ENCODE measurements at regions not wholly inside any gene's neighbourhood (a gene's known extent, or its start where the extent isn't known, plus 50 kb on each side); places are given as distances from the start of the nearest gene placed in this dataset.

DNA sequence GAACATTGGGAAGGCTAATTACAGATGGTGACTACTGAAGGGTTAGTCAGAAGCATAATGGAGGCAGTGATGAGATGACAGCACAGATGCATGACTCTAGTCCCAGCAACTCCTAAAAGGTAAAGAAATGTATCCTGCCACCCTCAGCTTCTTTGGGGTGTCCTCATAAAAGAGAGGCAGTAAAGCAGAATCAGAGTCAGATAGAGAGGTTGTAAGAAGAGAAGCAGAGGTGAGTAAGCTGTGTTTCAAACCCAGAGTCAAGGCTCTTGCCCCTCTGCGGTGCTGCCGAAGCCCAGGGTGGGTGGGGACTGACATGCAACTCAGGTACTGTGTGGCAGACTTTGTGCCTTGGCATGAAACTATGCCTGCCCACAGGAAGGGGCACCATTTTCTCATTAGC is 59.5 kb upstream of the PGM2 start:
- TF ChIP-seq EZH2 (IDR thresholded peaks at IDR 0.05; ENCODE audit: insufficient read depth, poor library complexity, severe bottlenecking), result no peak
- no peak for TF ChIP-seq EZH2phosphoT487 (IDR thresholded peaks at IDR 0.05; ENCODE audit: insufficient read depth, low read depth)
